ENCODE measurements at regions not wholly inside any gene's neighbourhood (a gene's known extent, or its start where the extent isn't known, plus 50 kb on each side); places are given as distances from the start of the nearest gene placed in this dataset.

GRCh38 chr7:120171406-120171805 lies 101.6 kb upstream of the KCND2 start:
- Mint-ChIP-seq H3K27me3 (ENCODE audit: insufficient read depth) (no peaks in the 10 kb centered on the region), H3K4me3 (no peak overlapping the region), H3K9me3 (no peaks in the 10 kb centered on the region), H3K4me1 (no peaks in the 10 kb centered on the region), H3K36me3 (ENCODE audit: low read depth) (no peaks in the 10 kb centered on the region), H3K27ac (no peak overlapping the region)
- no peak for DNase-seq
- Histone ChIP-seq H3K4me1 (ENCODE audit: control insufficient read depth, insufficient read depth, low read length) (no peaks in the 10 kb centered on the region), H3K9me3 (ENCODE audit: control insufficient read depth, low read length) (no peaks in the 10 kb centered on the region), H3K27me3 (ENCODE audit: control insufficient read depth, insufficient read depth, low read length, poor library complexity, severe bottlenecking) (no peaks in the 10 kb centered on the region), H3K9ac (ENCODE audit: extremely low read depth, low read length, poor library complexity, severe bottlenecking) (no peak overlapping the region), H3K27ac (ENCODE audit: low read depth, low read length) (no peak overlapping the region), H3K4me3 (ENCODE audit: low read length) (no peak overlapping the region), H3K36me3 (ENCODE audit: control insufficient read depth, insufficient read depth, low read length) (no peaks in the 10 kb centered on the region)
- WGBS, 2 experiments (ENCODE audit: insufficient coverage in 1 of 2, insufficient read length in 1 of 2), result 81% methylated on average over 1 of the region's 1 CpG; no CpG with 5 or more reads in 1 of the 2 experiments
- TF ChIP-seq CTCF (conservative IDR thresholded peaks at IDR 0.05), result no peak

GRCh38 chr7:120180221-120180620 lies 92.8 kb upstream of the KCND2 start:
- H3K36me3 ChIP-seq (ENCODE audit: control insufficient read depth, insufficient read depth, low read length), result no peaks in the 10 kb centered on the region
- H3K4me1 Mint-ChIP-seq, result peaks cover 4% of the 10 kb centered on the region
- 91 to 95% methylated on average over 2 of the region's 2 CpGs for WGBS, 2 experiments (ENCODE audit: insufficient coverage in 1 of 2, insufficient read length in 1 of 2)
- no peak overlapping the region for H3K9ac ChIP-seq (ENCODE audit: extremely low read depth, low read length, poor library complexity, severe bottlenecking)
- H3K4me3 ChIP-seq (ENCODE audit: low read length), result no peak overlapping the region
- H3K36me3 Mint-ChIP-seq (ENCODE audit: low read depth), result no peaks in the 10 kb centered on the region
- no peaks in the 10 kb centered on the region for H3K4me1 ChIP-seq (ENCODE audit: control insufficient read depth, insufficient read depth, low read length)
- H3K27ac Mint-ChIP-seq, result no peak overlapping the region
- TF ChIP-seq CTCF (conservative IDR thresholded peaks at IDR 0.05), result no peak
- H3K27me3 Mint-ChIP-seq (ENCODE audit: insufficient read depth), result no peaks in the 10 kb centered on the region
- H3K4me3 Mint-ChIP-seq, result no peak overlapping the region
- H3K9me3 Mint-ChIP-seq, result no peaks in the 10 kb centered on the region
- H3K9me3 ChIP-seq (ENCODE audit: control insufficient read depth, low read length), result no peaks in the 10 kb centered on the region
- H3K27me3 ChIP-seq (ENCODE audit: control insufficient read depth, insufficient read depth, low read length, poor library complexity, severe bottlenecking), result no peaks in the 10 kb centered on the region
- no peak for DNase-seq
- no peak overlapping the region for H3K27ac ChIP-seq (ENCODE audit: low read depth, low read length)

- H3K4me1 Mint-ChIP-seq, result peaks cover 4% of the 10 kb centered on the region
- H3K27me3 ChIP-seq (ENCODE audit: control insufficient read depth, insufficient read depth, low read length, poor library complexity, severe bottlenecking), result no peaks in the 10 kb centered on the region
- H3K27me3 Mint-ChIP-seq (ENCODE audit: insufficient read depth), result no peaks in the 10 kb centered on the region
- no peaks in the 10 kb centered on the region for H3K36me3 Mint-ChIP-seq (ENCODE audit: low read depth)
- H3K9me3 ChIP-seq (ENCODE audit: control insufficient read depth, low read length), result no peaks in the 10 kb centered on the region
- H3K36me3 ChIP-seq (ENCODE audit: control insufficient read depth, insufficient read depth, low read length), result no peaks in the 10 kb centered on the region
- no peak overlapping the region for H3K9ac ChIP-seq (ENCODE audit: extremely low read depth, low read length, poor library complexity, severe bottlenecking)
- no peak overlapping the region for H3K27ac ChIP-seq (ENCODE audit: low read depth, low read length)
- no peak overlapping the region for H3K4me3 Mint-ChIP-seq
- no peaks in the 10 kb centered on the region for H3K9me3 Mint-ChIP-seq
- no peak overlapping the region for H3K4me3 ChIP-seq (ENCODE audit: low read length)
- TF ChIP-seq CTCF (conservative IDR thresholded peaks at IDR 0.05), result no peak
- H3K27ac Mint-ChIP-seq, result no peak overlapping the region
- no peak for DNase-seq
- H3K4me1 ChIP-seq (ENCODE audit: control insufficient read depth, insufficient read depth, low read length), result no peaks in the 10 kb centered on the region
Observed at GRCh38 chr7:120181499-120181898, 91.5 kb upstream of the KCND2 start.

Measured in endodermal cell (in vitro differentiated cells).